ENCODE measurements at regions not wholly inside any gene's neighbourhood (a gene's known extent, or its start where the extent isn't known, plus 50 kb on each side); places are given as distances from the start of the nearest gene placed in this dataset.

DNA sequence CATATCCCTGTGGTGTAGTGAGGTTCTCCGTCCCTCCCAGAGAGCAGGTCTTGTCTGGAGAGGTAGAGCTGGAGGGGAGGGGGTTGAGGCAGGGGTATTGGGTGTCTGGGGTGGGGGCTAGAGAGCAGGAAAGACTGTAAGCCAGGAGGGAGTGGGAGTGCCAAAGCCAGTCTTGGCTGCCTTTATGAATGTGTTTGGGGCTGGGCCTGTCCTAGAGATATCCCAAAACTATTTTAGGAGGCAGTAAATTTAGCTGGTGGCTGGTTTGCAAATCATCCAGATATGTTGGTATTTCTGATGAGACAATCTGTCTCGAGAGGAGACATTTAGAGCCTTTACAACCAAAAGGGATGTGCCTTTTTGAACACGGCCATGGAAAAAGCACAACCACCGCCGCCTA is 166.6 kb downstream of the TLE3 start:
- DNase-seq, result no peak

DNA sequence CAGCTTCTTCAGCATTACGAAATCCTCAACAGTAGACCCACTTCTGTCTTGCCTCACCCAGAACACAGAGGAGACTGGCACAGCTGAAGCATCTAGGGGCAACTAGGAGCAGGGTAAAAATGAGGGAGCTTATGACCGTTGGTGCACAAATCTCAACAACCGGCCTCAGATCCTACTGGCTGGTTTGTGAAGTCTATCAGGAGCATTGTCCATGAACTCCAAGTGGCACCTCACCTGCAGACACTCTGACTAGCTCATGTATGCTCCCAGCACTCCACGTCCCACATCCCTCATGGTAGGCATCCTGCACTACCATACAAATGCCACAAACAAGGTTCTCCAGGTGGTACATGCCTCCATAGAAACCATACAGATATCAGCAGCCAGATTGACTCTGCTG is 163.1 kb downstream of the TLE3 start:
- no peak for DNase-seq

DNA sequence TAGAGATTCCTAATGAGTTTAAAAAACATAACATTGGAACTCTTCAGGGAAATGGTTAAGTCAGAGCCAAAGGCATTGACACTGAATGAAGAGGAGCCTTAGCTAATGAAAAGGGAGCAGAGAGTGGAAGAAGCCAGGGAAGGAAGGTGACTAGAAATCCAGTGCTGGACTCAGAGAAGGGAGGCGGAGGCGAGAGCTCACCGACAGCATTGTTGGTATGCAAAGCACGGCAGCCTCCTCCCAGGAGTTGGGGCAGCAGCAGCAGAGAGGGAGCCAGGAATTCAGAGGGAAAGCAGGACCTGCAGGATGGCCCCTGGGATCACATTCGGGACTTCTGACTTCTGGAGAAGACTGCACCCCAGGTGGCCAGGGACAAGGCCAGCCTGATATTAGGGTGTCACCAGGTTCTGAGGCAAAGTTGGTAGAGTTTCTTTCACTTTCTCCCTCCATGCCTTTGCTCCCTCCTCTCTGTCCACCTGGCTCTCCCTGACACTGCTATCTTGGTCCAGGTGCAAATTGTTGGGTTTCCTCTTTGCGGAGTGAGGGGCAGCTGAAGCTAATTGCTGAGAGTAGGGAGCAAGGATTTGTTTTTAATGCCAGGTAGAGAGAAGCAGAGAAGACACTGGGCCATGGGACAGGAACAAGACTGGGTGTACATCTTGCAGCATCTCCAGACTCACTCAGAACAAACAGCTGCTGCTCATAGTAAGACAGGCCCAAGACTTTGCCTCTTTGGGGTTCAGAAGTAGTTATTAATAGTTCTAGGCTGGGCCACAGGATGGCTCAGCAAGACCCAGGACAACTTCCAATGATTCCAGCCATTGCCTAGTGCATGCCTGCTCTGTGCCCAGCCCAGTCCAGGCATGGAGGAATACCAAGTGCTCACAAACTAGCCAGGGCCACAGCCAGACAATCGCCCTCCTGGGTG is 157.9 kb downstream of the TLE3 start:
- no peak for DNase-seq

DNA sequence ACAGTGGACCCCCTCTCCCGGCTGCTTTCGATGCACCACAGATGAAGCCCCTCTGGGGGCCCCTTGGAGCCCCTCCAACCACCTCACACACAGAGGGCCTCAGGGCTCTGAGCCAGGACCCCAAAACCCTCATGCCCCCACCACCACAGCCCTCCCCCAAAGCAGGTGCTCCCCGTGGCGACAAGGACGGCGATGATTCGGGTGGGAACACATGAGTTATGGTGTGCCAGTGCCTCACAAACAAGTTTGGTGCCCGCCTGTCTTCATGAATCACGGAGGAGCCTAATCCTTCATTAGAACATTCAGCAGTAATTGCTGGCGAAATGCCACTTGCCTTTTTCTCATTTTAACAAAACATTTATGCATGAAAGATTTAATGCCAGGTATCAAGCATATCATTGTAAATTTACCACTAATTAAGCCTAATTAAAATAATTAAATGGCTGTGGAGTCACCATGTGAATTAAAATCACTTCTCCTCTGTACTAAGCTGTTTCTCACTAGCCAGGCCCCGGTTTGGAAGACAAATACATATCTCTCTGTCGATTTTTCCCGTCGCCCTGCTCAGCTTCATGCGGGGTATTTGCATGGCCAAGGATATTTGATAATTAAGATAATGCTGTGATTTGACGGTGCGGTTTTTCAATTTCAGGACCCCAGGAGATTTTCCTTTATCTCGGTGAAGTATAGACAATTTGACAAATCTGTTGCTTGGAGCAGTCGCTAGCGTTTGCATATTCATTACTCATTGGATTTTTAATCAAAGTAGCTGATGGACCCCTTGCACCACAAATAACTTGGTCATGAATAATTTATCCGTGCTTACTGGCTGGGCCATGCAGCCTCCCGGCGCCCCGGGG is 157.0 kb downstream of the TLE3 start:
- no peak for DNase-seq

DNA sequence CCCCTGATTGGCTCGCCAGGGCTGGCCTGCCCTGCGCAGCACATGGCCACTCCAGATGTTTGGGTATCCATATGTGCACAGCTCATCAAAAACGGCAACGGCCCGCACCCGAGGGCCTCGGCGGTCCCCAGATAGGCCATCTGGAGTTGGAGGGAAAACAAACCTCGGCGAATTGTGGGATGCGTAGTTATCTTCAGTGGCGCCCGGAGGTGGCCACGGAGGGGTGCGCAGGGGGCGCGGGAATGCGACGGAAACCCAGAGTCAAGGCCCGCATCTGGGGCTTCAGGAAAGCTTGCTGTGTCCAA is 156.5 kb downstream of the TLE3 start:
- no peak for DNase-seq

DNA sequence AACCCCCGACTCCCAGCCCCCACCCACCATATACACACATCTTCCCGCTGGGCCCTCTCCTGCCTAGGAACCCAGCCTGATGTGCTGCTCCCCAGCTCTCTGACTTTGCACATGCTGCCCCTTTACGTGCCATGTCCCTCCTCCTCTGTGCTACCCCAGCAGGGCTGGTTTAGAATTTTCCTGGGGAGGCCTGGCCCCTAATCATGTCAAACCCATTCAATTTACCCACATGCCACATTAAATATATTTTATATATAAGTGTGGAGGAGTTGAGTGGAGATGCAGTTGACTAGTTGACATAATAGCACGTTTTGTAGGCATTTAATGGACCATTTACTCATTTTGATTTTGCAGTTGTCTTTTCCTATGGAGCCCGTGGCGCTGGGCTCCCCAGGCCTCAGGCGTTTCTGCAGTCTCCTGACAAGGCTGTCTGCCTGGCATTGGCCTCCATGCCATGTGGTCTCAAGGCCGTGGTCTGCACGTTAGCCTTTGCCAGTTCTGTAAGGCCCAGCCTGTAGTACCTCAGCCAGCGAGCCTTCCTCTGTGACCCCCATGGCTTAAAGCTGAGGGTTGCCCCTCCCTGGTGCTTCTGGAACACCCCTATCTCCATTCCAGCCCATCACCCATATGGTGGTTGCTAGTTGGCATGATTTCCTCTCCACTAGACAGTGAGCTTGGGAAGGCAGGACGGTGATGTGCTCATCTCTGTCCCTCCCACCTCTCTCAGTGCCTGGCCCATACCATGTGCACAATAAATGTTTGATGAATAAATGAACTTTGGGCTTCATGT is 155.8 kb downstream of the TLE3 start:
- DNase-seq, result no peak

DNA sequence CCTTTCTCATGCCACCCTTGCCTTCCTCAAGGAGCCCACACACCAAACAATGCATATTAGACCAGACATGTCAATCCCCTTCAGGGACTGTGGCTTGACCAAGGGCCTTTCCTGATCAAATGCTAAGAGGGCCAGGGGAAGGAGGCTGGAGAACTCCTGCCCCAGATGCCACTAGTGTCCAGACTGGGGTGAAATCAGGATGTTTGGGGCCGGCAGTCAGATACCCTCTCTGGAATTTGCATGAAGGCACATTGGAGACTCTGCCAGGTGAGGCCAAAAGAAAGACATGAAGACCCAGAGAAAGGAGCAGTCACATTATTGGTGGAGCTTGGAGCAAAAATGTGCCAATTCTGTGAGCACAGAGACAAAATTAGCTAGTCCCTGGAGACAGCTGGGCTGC is 154.1 kb downstream of the TLE3 start:
- no peak for DNase-seq

DNA sequence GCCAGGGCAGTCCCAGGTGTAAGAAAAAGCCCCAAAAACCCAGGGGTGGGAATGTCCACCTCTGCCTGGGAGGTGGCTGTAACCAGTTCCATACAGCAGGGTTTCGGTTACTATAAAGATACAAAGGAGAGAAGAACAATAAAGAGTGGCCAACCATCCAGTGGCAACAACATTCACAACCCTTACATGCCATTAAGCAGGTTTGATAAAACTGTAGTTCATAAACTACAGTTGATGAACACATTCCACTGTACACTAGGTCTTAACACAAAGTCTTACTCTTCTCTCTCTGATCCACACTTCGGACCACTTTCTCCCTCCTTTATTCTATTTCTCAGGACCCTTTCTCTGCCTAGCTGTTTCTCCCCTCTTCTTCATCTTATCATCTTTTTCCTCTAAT is 152.0 kb downstream of the TLE3 start:
- no peak for DNase-seq

DNA sequence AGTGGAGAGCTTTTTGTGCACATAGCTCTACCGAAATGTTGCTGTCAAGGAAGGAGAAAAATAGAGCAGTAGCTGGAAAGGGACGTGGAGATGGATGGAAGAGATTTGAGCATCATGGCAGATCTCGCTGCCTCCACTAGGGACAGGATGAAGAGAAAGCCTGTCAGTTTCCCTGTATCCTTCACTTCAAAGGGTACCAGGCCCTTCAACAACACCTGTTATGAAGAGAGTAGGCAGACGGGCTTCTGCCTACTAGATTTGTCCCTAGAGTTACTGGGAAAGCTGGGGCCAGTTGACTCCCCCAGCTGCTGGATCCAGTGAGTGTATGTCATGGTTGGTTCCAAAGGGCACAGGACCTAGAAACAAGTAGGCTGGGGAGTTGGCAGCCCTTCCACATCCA is 150.8 kb downstream of the TLE3 start:
- no peak for DNase-seq

DNA sequence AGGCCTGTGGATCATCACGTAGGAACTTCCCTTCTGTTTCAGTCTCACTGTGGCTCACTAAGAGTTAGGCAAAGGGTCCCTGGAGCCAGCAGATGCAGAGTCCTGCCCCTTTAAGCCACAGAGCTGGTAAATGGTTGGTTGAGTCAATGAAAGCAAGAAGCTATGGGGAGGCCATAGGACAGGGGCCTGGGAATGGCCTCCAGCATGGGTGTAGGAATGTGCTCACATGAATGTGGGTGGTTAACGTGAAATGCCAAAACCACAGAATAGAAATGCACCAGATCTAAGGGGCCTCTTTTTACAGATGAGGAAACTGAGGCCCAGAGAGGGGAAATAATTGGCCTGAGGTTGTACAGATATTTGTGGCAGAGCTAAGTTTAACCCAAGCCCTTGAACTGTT is 150.3 kb downstream of the TLE3 start:
- no peak for DNase-seq

DNA sequence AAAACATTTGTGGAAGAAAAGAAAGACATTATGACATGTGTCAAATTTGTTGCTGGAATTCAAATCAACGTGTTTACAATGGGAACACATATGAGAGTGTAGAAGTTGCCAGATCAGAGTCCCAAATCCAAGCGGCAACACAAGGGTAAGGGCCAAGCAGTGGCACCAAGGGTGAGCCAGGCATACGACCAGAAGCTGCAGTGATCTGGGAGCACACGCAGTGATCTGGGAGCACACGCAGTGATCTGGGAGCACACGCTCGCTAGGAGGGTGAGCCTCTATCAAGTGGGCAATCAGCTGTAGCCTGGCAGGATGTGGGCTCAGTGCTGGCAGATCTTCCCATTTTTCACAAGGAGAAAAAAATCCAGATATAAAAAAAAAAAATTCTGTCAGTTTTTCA is 148.2 kb downstream of the TLE3 start:
- DNase-seq, result no peak

DNA sequence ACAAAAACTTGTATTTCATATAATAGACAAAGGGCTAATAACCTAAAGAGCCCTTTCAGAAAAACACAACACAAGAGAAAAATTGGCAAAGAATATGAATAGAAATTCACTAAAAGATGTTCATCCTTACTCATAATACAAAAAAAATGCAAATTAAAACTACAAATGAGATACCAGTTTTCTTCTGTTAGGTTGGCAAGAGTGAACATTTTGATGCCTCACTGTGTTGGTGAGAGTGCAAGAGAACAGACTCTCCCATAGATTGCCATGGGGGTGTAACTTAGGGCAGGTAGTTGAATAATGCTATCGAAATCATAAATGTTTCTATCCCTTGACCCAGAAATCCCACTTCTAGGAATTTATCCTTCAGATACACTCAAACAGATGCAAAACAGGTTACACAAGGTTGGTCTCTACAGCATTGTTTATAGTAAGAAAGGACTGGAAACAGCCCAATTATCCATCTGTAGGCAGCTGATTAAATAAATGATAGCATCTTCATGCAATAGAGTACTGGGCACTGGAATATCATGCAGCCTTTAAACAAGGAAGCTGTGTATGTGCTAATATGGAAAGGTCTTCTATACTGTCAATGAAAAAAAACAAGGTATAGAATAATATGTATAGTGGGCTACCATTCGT is 146.3 kb downstream of the TLE3 start:
- DNase-seq, result no peak

DNA sequence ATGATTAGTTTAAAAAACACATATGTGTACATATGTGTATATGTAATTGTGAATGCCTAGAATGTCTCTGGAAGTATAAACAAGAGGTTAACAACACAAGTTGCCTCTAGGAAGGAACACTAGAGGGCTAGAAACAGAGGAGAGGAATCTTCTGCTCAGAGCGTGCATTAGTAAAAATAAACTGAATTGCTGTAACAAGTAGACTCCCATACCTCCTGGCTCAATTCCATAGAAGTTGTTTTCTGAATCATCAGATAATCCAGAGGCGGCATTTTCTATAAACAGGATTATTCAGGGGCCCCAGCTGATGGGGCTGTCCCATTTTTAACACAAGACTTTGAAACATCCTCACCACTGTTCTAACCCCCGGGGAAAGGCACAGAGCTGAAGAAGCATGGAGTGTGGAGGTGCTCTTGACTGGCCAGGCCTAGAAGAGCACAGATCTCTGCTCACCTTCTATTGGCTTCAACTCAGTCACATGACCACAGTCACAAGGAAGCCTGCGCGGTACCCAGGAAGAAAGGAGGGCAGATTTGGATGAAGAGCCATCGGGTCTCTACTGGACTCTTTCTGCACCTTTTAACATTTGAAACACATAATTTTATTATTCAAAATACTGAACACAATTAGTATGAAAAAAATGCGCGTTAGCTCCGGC is 145.7 kb downstream of the TLE3 start:
- no peak for DNase-seq

DNA sequence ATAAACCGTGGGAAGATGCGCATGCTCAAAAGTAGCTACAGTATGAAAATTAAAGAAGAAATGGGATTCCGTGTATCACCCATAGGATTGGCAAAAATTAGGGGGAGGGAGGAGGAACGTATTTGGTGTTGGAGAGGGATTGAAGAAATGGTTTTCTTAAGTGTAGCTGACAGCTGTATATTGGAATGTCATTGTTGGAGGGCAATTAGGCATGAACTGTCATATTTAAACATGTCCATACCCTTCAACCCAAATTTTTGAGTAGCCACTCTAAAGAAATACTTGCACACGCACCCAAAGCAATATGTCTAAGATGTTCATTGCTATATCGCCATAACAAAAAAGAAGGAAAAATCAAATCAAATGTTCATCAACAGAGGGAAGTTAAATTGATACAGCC is 144.7 kb downstream of the TLE3 start:
- no peak for DNase-seq

DNA sequence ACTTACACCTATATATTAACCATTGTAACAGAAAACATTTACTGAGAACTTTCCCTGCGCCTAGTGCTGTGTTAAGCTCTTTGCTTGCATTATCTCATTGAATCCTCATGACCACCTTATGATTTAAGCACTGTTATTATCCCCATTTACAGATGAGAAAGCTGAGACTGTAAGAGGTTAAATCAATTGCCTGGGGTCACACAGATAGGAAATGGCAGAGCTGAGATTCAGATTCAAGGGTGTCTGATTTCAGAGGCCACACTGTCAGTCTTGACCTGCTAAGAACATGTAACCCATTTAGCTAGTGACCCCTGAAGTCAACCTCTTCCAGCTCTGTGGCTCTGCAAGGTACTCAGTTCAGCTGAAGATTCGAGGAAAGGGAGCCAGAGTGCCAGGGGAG is 143.9 kb downstream of the TLE3 start:
- DNase-seq, result no peak

DNA sequence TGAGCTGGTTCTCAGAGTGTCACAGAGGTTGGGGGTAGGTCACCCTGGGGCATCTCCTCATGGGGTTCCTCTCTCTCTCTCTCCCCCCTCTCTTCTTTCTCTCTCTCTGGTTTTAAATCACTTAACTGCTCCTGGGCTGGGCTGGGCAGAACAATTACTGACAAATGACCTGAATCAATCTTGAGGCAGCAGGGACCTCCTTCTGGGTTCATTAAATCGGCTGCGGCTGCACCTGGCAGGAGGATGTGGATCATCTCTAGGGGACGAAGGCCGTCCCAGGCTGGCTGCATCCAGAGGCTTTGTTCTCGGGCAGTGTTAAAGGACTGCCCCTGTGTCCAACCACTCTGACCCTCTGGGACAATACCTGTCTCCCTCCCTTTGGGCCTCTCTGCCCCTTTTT is 143.1 kb downstream of the TLE3 start:
- no peak for DNase-seq

DNA sequence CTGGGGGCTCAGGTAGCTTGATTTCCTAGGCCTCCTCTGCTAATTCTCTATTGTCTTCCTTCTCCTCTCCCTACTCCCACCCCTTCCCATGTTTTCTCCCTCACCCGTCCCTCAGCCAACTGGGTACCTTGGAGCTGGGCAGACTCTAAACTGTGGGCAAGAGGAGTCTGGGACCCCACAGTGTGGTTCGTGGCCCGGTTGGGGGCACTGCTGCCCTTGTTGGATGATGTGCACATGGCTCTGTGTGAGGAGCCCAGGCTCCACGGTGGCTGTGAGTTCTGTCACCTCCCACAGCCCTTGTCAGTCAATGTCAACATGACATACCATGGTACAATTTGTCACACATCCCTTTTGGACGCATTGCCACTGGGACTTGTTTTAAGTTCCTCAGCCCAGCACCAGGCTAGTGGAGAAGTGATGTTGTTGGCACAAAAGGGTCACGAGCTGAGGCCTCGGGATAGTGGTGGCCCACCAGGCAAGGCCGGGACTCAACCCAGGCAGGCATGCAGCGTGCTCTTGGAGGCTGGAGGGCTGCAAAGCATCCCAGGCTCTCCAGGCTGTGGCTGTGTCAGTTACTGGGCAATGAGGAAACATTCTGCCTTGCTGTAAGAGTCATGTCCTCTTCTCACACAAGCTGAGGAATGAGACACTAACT is 142.3 kb downstream of the TLE3 start:
- no peak for DNase-seq

DNA sequence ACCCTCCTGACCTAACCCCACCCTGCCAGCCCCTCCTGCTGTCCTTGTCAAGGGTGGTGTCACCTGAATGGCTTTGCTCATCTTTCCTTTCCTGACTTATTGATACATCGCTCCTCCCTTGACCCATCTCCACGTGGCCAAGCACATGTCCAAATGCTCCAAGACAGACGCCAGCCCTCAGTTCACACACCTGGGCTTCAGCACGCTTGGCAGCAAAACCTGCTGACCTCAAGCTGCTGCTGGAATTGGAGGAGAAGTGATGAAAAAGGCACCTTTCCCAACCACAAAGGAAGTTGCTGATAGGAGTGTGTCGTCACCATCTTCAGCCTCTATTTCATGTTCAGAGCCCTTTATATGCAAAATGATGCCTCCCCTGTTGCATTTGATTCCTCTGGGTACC is 141.3 kb downstream of the TLE3 start:
- no peak for DNase-seq

DNA sequence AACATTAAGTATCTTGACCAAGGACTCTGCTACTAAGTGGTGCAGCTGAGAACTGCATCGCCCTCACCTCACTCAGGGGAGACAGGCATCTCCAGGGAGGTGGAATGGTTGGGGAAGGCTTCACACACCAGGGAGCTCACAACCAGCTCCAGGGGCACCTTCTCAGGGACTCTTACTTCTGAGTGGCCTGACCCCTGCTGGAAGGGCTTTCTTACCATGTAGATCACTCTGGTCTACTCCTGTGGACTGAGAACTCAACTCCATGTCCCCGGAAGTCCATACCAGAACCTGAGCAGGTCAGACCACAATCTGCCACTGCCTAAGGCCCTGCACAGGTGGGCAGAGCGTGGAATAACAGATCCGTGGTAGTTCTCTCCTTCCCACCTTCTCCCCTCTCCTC is 140.5 kb downstream of the TLE3 start:
- no peak for DNase-seq

DNA sequence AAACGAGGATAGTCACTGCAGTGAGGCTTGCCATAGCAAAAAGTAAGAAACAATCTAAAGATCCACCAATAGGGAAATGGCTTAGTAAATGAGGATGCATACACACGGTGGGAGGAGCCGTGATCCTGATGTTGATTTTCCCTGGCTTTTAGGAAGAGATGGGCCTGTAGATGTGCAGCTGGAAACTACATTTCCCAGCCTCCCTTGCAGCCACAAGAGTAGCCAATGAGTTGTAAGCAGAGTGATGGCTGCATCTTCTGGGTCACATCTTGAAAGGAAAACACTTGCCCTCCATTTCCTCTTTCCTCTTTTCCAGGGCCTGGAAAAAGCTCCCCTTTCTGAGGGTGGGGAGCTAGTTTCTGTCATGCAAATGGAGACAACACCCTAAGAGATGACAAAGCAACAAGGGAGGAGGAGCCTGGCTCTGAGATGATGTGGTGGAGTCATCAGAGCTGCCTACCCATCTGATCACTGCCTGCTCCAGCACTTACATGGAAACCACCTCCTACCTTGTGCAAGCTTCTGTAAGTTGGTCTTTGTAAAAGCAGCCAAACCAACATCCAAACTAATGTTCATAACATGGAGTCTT is 139.1 kb downstream of the TLE3 start:
- no peak for DNase-seq

DNA sequence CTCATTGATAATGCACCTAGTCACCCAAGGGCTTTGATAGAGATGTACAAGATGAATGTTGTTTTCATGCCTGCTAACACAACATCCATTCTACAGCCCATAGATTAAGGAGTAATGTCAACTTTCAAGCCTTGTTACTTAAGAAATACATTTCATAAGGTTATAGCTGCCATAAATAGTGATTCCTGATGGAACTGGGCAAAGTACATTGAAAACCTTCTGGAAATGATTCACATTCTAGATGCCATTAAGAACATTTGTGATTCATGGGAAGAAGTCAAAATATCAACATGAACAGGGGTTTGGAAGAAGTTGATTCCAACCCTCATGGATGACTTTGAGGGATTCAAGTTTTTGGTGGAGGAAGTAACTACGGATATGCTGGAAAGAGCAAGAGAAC is 135.2 kb downstream of the TLE3 start:
- DNase-seq, result no peak

DNA sequence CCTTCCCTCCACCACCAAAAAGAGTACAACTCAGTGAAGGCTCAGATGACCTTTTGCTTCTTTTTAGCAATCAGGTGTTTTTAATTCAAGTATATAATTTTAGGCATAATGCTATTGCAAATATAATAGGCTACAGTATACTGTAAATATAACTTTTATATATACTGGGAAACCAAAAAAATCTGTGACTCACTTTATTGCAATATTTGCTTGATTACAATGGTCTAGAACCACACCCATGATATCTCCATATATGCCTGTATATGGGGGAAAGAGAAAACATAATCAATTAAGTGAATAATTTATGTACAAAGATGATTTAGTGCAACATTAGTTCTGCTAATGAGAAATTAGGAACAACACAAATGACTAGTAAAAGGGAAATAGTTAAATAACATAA is 134.3 kb downstream of the TLE3 start:
- no peak for DNase-seq

Measured in stimulated activated CD4-positive, alpha-beta T cell treated with anti-CD3 and anti-CD28 coated beads, Interleukin-4, amount 100 ng/mL, for 1 hour (primary cell).